ENCODE measurements at regions not wholly inside any gene's neighbourhood (a gene's known extent, or its start where the extent isn't known, plus 50 kb on each side); places are given as distances from the start of the nearest gene placed in this dataset.
"Not testable (repeated sequence)": the region's sequence is repeated elsewhere in the genome, so short reads cannot be mapped to it uniquely, and the experiment has no call there.

- Mint-ChIP-seq H3K9me3 (peaks cover 3% of the 10 kb centered on the region), H3K36me3 (ENCODE audit: low read depth) (no peaks in the 10 kb centered on the region), H3K27ac (no peak overlapping the region), H3K27me3 (ENCODE audit: low read depth) (no peaks in the 10 kb centered on the region), H3K4me1 (ENCODE audit: low read depth) (peaks cover 7% of the 10 kb centered on the region), H3K4me3 (no peak overlapping the region)
- intact Hi-C loops (cut with micrococcal nuclease) = no loop called here
- no peak for DNase-seq
- CTCF ChIA-PET = no interaction called here
Measured at GRCh38 chr3:153547970-153548369, 385.9 kb downstream of the RAP2B start.

- CTCF ChIA-PET; H3K36me3 Mint-ChIP-seq (ENCODE audit: low read depth); intact Hi-C loops (cut with micrococcal nuclease); H3K9me3 Mint-ChIP-seq; H3K27me3 Mint-ChIP-seq (ENCODE audit: low read depth); H3K4me1 Mint-ChIP-seq (ENCODE audit: low read depth); DNase-seq; H3K27ac Mint-ChIP-seq; H3K4me3 Mint-ChIP-seq: not testable (repeated sequence)
Measured at GRCh38 chr3:153549686-153550085, 387.7 kb downstream of the RAP2B start.

GRCh38 chr3:153551536-153552285 lies 389.7 kb downstream of the RAP2B start:
- CTCF ChIA-PET = no interaction called here
- H3K36me3 Mint-ChIP-seq (ENCODE audit: low read depth) = no peaks in the 10 kb centered on the region
- intact Hi-C loops (cut with micrococcal nuclease) = no loop called here
- no peaks in the 10 kb centered on the region for H3K27me3 Mint-ChIP-seq (ENCODE audit: low read depth)
- H3K27ac Mint-ChIP-seq = no peak overlapping the region
- no peak for DNase-seq
- peaks cover 15% of the 10 kb centered on the region for H3K4me1 Mint-ChIP-seq (ENCODE audit: low read depth)
- no peak overlapping the region for H3K4me3 Mint-ChIP-seq
- no peaks in the 10 kb centered on the region for H3K9me3 Mint-ChIP-seq

GRCh38 chr3:153552887-153553604 lies 391.0 kb downstream of the RAP2B start:
- H3K4me3 Mint-ChIP-seq = no peak overlapping the region
- H3K36me3 Mint-ChIP-seq (ENCODE audit: low read depth) = no peaks in the 10 kb centered on the region
- CTCF ChIA-PET = no interaction called here
- intact Hi-C loops (cut with micrococcal nuclease) = no loop called here
- peaks cover 7% of the 10 kb centered on the region for H3K9me3 Mint-ChIP-seq
- no peak for DNase-seq
- H3K27ac Mint-ChIP-seq = no peak overlapping the region
- H3K4me1 Mint-ChIP-seq (ENCODE audit: low read depth) = peaks cover 13% of the 10 kb centered on the region
- H3K27me3 Mint-ChIP-seq (ENCODE audit: low read depth) = no peaks in the 10 kb centered on the region

GRCh38 chr3:153553605-153553945 lies 391.5 kb downstream of the RAP2B start:
- CTCF ChIA-PET = interaction anchor here (0.6 kb wide), 1 partner anchor 250 kb away, joined by 4 read pairs; no protein-coding TSS in a partner anchor
- H3K4me3 Mint-ChIP-seq = no peak overlapping the region
- intact Hi-C loops (cut with micrococcal nuclease) = no loop called here

GRCh38 chr3:153555919-153556318 lies 393.9 kb downstream of the RAP2B start:
- H3K27me3 Mint-ChIP-seq (ENCODE audit: low read depth) = no peaks in the 10 kb centered on the region
- intact Hi-C loops (cut with micrococcal nuclease) = no loop called here
- no peak overlapping the region for H3K4me3 Mint-ChIP-seq

More at GRCh38 chr3:153553605-153553945, 391.5 kb downstream of the RAP2B start:
- no peak for DNase-seq
- H3K9me3 Mint-ChIP-seq = peaks cover 12% of the 10 kb centered on the region
- H3K27ac Mint-ChIP-seq = no peak overlapping the region
- no peaks in the 10 kb centered on the region for H3K27me3 Mint-ChIP-seq (ENCODE audit: low read depth)
- peaks cover 11% of the 10 kb centered on the region for H3K4me1 Mint-ChIP-seq (ENCODE audit: low read depth)
- peaks cover 3% of the 10 kb centered on the region for H3K36me3 Mint-ChIP-seq (ENCODE audit: low read depth)

GRCh38 chr3:153559366-153559765 lies 397.3 kb downstream of the RAP2B start:
- DNase-seq, CTCF ChIA-PET: not testable (repeated sequence)

More at GRCh38 chr3:153555919-153556318, 393.9 kb downstream of the RAP2B start:
- H3K27ac Mint-ChIP-seq = no peak overlapping the region
- CTCF ChIA-PET = no interaction called here
- no peak for DNase-seq
- peaks cover 11% of the 10 kb centered on the region for H3K36me3 Mint-ChIP-seq (ENCODE audit: low read depth)
- peaks cover 11% of the 10 kb centered on the region for H3K4me1 Mint-ChIP-seq (ENCODE audit: low read depth)
- H3K9me3 Mint-ChIP-seq = peaks cover 26% of the 10 kb centered on the region

GRCh38 chr3:153567011-153567410 lies 405.0 kb downstream of the RAP2B start:
- CTCF ChIA-PET = no interaction called here
- H3K9me3 Mint-ChIP-seq = peaks cover 25% of the 10 kb centered on the region
- H3K4me3 Mint-ChIP-seq = no peak overlapping the region
- no peak for DNase-seq
- peaks cover 3% of the 10 kb centered on the region for H3K27me3 Mint-ChIP-seq (ENCODE audit: low read depth)
- peaks cover 7% of the 10 kb centered on the region for H3K36me3 Mint-ChIP-seq (ENCODE audit: low read depth)
- no peaks in the 10 kb centered on the region for H3K4me1 Mint-ChIP-seq (ENCODE audit: low read depth)
- H3K27ac Mint-ChIP-seq = no peak overlapping the region
- intact Hi-C loops (cut with micrococcal nuclease) = no loop called here

More at GRCh38 chr3:153559366-153559765, 397.3 kb downstream of the RAP2B start:
- H3K27me3 Mint-ChIP-seq (ENCODE audit: low read depth); intact Hi-C loops (cut with micrococcal nuclease); H3K4me3 Mint-ChIP-seq; H3K4me1 Mint-ChIP-seq (ENCODE audit: low read depth); H3K27ac Mint-ChIP-seq: not testable (repeated sequence)
- Mint-ChIP-seq H3K36me3 (ENCODE audit: low read depth) (peaks cover 13% of the 10 kb centered on the region), H3K9me3 (peaks cover 43% of the 10 kb centered on the region)

- no peak for DNase-seq
- Mint-ChIP-seq H3K27me3 (ENCODE audit: low read depth) (peaks cover 3% of the 10 kb centered on the region), H3K9me3 (peaks cover 23% of the 10 kb centered on the region), H3K4me1 (ENCODE audit: low read depth) (no peaks in the 10 kb centered on the region), H3K36me3 (ENCODE audit: low read depth) (peaks cover 7% of the 10 kb centered on the region), H3K27ac (no peak overlapping the region), H3K4me3 (no peak overlapping the region)
- CTCF ChIA-PET = no interaction called here
- intact Hi-C loops (cut with micrococcal nuclease) = no loop called here
Measured at GRCh38 chr3:153567556-153567955, 405.5 kb downstream of the RAP2B start.

- H3K9me3 Mint-ChIP-seq; H3K27me3 Mint-ChIP-seq (ENCODE audit: low read depth); intact Hi-C loops (cut with micrococcal nuclease); H3K4me1 Mint-ChIP-seq (ENCODE audit: low read depth); H3K36me3 Mint-ChIP-seq (ENCODE audit: low read depth); H3K27ac Mint-ChIP-seq; H3K4me3 Mint-ChIP-seq; CTCF ChIA-PET; DNase-seq: not testable (repeated sequence)
Measured at GRCh38 chr3:153570481-153570880, 408.5 kb downstream of the RAP2B start.

- H3K9me3 Mint-ChIP-seq = no peaks in the 10 kb centered on the region
- peaks cover 3% of the 10 kb centered on the region for H3K27me3 Mint-ChIP-seq (ENCODE audit: low read depth)
- CTCF ChIA-PET = no interaction called here
- no peak overlapping the region for H3K27ac Mint-ChIP-seq
- no peak overlapping the region for H3K4me3 Mint-ChIP-seq
- DNase-seq = no peak
- intact Hi-C loops (cut with micrococcal nuclease) = no loop called here
- no peaks in the 10 kb centered on the region for H3K4me1 Mint-ChIP-seq (ENCODE audit: low read depth)
- peaks cover 3% of the 10 kb centered on the region for H3K36me3 Mint-ChIP-seq (ENCODE audit: low read depth)
Measured at GRCh38 chr3:153572165-153572564, 410.1 kb downstream of the RAP2B start.

- no peak overlapping the region for H3K27ac Mint-ChIP-seq
- CTCF ChIA-PET = interaction anchor here (0.6 kb wide), 1 partner anchor 181 kb away, joined by 5 read pairs; no protein-coding TSS in a partner anchor
- no peak for DNase-seq
- H3K27me3 Mint-ChIP-seq (ENCODE audit: low read depth) = peaks cover 3% of the 10 kb centered on the region
- no peaks in the 10 kb centered on the region for H3K4me1 Mint-ChIP-seq (ENCODE audit: low read depth)
- no peaks in the 10 kb centered on the region for H3K9me3 Mint-ChIP-seq
- intact Hi-C loops (cut with micrococcal nuclease) = no loop called here
- H3K36me3 Mint-ChIP-seq (ENCODE audit: low read depth) = peaks cover 3% of the 10 kb centered on the region
- H3K4me3 Mint-ChIP-seq = no peak overlapping the region
Measured at GRCh38 chr3:153572654-153573053, 410.6 kb downstream of the RAP2B start.

- DNase-seq = no peak
- Mint-ChIP-seq H3K9me3 (no peaks in the 10 kb centered on the region), H3K4me1 (ENCODE audit: low read depth) (no peaks in the 10 kb centered on the region), H3K4me3 (no peak overlapping the region), H3K36me3 (ENCODE audit: low read depth) (peaks cover 3% of the 10 kb centered on the region), H3K27ac (no peak overlapping the region), H3K27me3 (ENCODE audit: low read depth) (peaks cover 3% of the 10 kb centered on the region)
- intact Hi-C loops (cut with micrococcal nuclease) = no loop called here
- CTCF ChIA-PET = interaction anchor here (0.6 kb wide), 1 partner anchor 182 kb away, joined by 5 read pairs; no protein-coding TSS in a partner anchor
Measured at GRCh38 chr3:153573481-153573880, 411.5 kb downstream of the RAP2B start.
